ENCODE measurements at regions not wholly inside any gene's neighbourhood (a gene's known extent, or its start where the extent isn't known, plus 50 kb on each side); places are given as distances from the start of the nearest gene placed in this dataset.
A peak's percentile ranks its signal among the peaks of the same experiment; 100 is the strongest.

GRCh38 chr2:120992791-120993555, 257.3 kb downstream of the GLI2 start:
- no peak for DNase-seq (ENCODE audit: low spot score)

GRCh38 chr2:120993661-120994060, 258.0 kb downstream of the GLI2 start:
- no peak for DNase-seq (ENCODE audit: low spot score)

- DNase-seq (ENCODE audit: low spot score): no peak
These were observed 258.8 kb downstream of the GLI2 start for GRCh38 chr2:120994301-120994995.

GRCh38 chr2:120995152-120995551, 259.5 kb downstream of the GLI2 start:
- no peak for DNase-seq (ENCODE audit: low spot score)

GRCh38 chr2:120995656-120996190, 260.1 kb downstream of the GLI2 start:
- no peak for DNase-seq (ENCODE audit: low spot score)

- DNase-seq (ENCODE audit: low spot score): no peak
These were observed 263.9 kb downstream of the GLI2 start for GRCh38 chr2:120999377-121000097.

- DNase-seq (ENCODE audit: low spot score): no peak
These were observed 265.1 kb downstream of the GLI2 start for GRCh38 chr2:121000804-121001203.

GRCh38 chr2:121001641-121002040, 266.0 kb downstream of the GLI2 start:
- no peak for DNase-seq (ENCODE audit: low spot score)

GRCh38 chr2:121002597-121002996, 266.9 kb downstream of the GLI2 start:
- no peak for DNase-seq (ENCODE audit: low spot score)

GRCh38 chr2:121003391-121003790, 267.7 kb downstream of the GLI2 start:
- no peak for DNase-seq (ENCODE audit: low spot score)

- no peak for DNase-seq (ENCODE audit: low spot score)
These were observed 268.7 kb downstream of the GLI2 start for GRCh38 chr2:121004359-121004758.

GRCh38 chr2:121004950-121005349, 269.3 kb downstream of the GLI2 start:
- DNase-seq (ENCODE audit: low spot score): no peak

- no peak for DNase-seq (ENCODE audit: low spot score)
These were observed 269.8 kb downstream of the GLI2 start for GRCh38 chr2:121005453-121005852.

GRCh38 chr2:121006743-121007489, 271.2 kb downstream of the GLI2 start:
- no peak for DNase-seq (ENCODE audit: low spot score)

GRCh38 chr2:121007490-121007853, 271.8 kb downstream of the GLI2 start:
- DNase-seq (ENCODE audit: low spot score): no peak

- peak; percentile 16 for DNase-seq (ENCODE audit: low spot score)
These were observed 273.3 kb downstream of the GLI2 start for GRCh38 chr2:121008975-121009374.

GRCh38 chr2:121010998-121011397, 274.0 kb downstream of the TFCP2L1 start:
- DNase-seq (ENCODE audit: low spot score): no peak

- no peak for DNase-seq (ENCODE audit: low spot score)
These were observed 270.1 kb downstream of the TFCP2L1 start for GRCh38 chr2:121014876-121015275.

- DNase-seq (ENCODE audit: low spot score): no peak
These were observed 269.0 kb downstream of the TFCP2L1 start for GRCh38 chr2:121015971-121016485.

GRCh38 chr2:121017396-121017795, 267.6 kb downstream of the TFCP2L1 start:
- DNase-seq (ENCODE audit: low spot score): no peak

GRCh38 chr2:121018136-121019061, 266.6 kb downstream of the TFCP2L1 start:
- no peak for DNase-seq (ENCODE audit: low spot score)

Measured in COLO829 (cell line).